Sigmoid colon (tissue), 4 donors: ENCODE measurements at regions not wholly inside any gene's neighbourhood (a gene's known extent, or its start where the extent isn't known, plus 50 kb on each side); places are given as distances from the start of the nearest gene placed in this dataset.

ENCODE experiments used
- CTCF ChIP-seq, 4 experiments: fragments of 450-650 bp in 3 of 4; fragments of 200-600 bp in 1 of 4; IDR thresholded peaks; one replicate each; pipeline ENCODE4 v1.5.1; 2016 to 2019; ENCODE audit warnings: antibody characterized with exemption in 4 of 4, mild to moderate bottlenecking in 3 of 4, moderate library complexity in 2 of 4
- EP300 ChIP-seq, 4 donors: sonication (generic); formaldehyde crosslinking; IDR thresholded peaks; one replicate each; pipeline ENCODE4 v1.6.1; 2017; ENCODE audit warnings: antibody characterized with exemption in 4 of 4
- POLR2A ChIP-seq, 2 donors: fragments of 450-650 bp; IDR thresholded peaks; one replicate each; pipeline ENCODE4 v1.6.1; 2016; ENCODE audit warnings: antibody characterized with exemption in 2 of 2, mild to moderate bottlenecking in 2 of 2, moderate library complexity in 2 of 2
- POLR2AphosphoS5 ChIP-seq, 4 donors: sonication (generic); formaldehyde crosslinking; IDR thresholded peaks; one replicate each; pipeline ENCODE4 v1.6.1; 2017; ENCODE audit warnings: antibody characterized with exemption in 4 of 4

- TF ChIP-seq POLR2A (IDR thresholded peaks at IDR 0.05) (no peak), CTCF (IDR thresholded peaks at IDR 0.05) (no peak), POLR2AphosphoS5 (IDR thresholded peaks at IDR 0.05) (no peak), EP300 (IDR thresholded peaks at IDR 0.05) (no peak)
These were observed 633.2 kb upstream of the EEF2KMT start for GRCh38 chr16:5730783-5731182.
